GM18868 (cell line): ENCODE measurements at regions not wholly inside any gene's neighbourhood (a gene's known extent, or its start where the extent isn't known, plus 50 kb on each side); places are given as distances from the start of the nearest gene placed in this dataset.

Source experiments
- ATAC-seq: cut with Tn5 transposase; IDR thresholded peaks from one replicate; pipeline ENCODE4 v1.9.1; 2021; ENCODE audit warnings: mild to moderate bottlenecking, moderate library complexity; ENCODE audit not compliant: unreplicated experiment

- ATAC-seq = no peak
Measured at GRCh38 chr10:44244745-44245600, 139.9 kb downstream of the CXCL12 start.

- no peak for ATAC-seq
Measured at GRCh38 chr10:44243851-44244510, 140.9 kb downstream of the CXCL12 start.

GRCh38 chr10:44242826-44243225, 142.1 kb downstream of the CXCL12 start:
- no peak for ATAC-seq

- ATAC-seq = no peak
Measured at GRCh38 chr10:44242091-44242490, 142.8 kb downstream of the CXCL12 start.

GRCh38 chr10:44240584-44241205, 144.2 kb downstream of the CXCL12 start:
- ATAC-seq = no peak

- no peak for ATAC-seq
Measured at GRCh38 chr10:44238212-44238611, 146.7 kb downstream of the CXCL12 start.

GRCh38 chr10:44237364-44238049, 147.4 kb downstream of the CXCL12 start:
- no peak for ATAC-seq

- no peak for ATAC-seq
Measured at GRCh38 chr10:44235363-44235762, 149.5 kb downstream of the CXCL12 start.

- no peak for ATAC-seq
Measured at GRCh38 chr10:44234483-44234875, 150.4 kb downstream of the CXCL12 start.

- ATAC-seq = no peak
Measured at GRCh38 chr10:44233561-44234482, 151.1 kb downstream of the CXCL12 start.

GRCh38 chr10:44217274-44217820, 167.6 kb downstream of the CXCL12 start:
- ATAC-seq = no peak

GRCh38 chr10:44216073-44216472, 168.8 kb downstream of the CXCL12 start:
- ATAC-seq = no peak

- ATAC-seq = no peak
Measured at GRCh38 chr10:44209811-44210210, 175.1 kb downstream of the CXCL12 start.

- ATAC-seq = no peak
Measured at GRCh38 chr10:44207160-44207559, 177.7 kb downstream of the CXCL12 start.

- no peak for ATAC-seq
Measured at GRCh38 chr10:44206127-44206818, 178.6 kb downstream of the CXCL12 start.

- ATAC-seq = no peak
Measured at GRCh38 chr10:44205067-44205466, 179.8 kb downstream of the CXCL12 start.

GRCh38 chr10:44203535-44203934, 181.4 kb downstream of the CXCL12 start:
- ATAC-seq = no peak

GRCh38 chr10:44202952-44203351, 181.9 kb downstream of the CXCL12 start:
- ATAC-seq = no peak

- ATAC-seq = no peak
Measured at GRCh38 chr10:44201656-44202055, 183.2 kb downstream of the CXCL12 start.
